GM12878 (cell line): ENCODE measurements at regions not wholly inside any gene's neighbourhood (a gene's known extent, or its start where the extent isn't known, plus 50 kb on each side); places are given as distances from the start of the nearest gene placed in this dataset.

Source experiments
- ATAC-seq: fragments of 200-7000 bp; cut with Tn5 transposase; 3 replicates; pipeline ENCODE4 v1.9.1; 2020; ENCODE audit warnings: mild to moderate bottlenecking, moderate library complexity
- BruUV-seq: library from RNA; stranded (reverse); fragments of 400-500 nt; replicated peaks from 2 replicates; lab custom pipeline; 2021; lab: Mats Ljungman, UMichigan
- CTCF ChIA-PET: fragments of 300-600 bp; sonication (Branson Sonifier 250); formaldehyde crosslinking; extraction: SDS; loops from one replicate; lab custom pipeline; 2021; ENCODE audit warnings: inconsistent platforms; lab: Yijun Ruan, JAX
- POLR2A ChIA-PET: fragments of 350-600 bp; formaldehyde crosslinking; extraction: SDS; loops from one replicate; lab custom pipeline; 2021; ENCODE audit warnings: inconsistent platforms; lab: Charles Lee
- RAD21 ChIA-PET: fragments of 300-600 bp; sonication (Branson Sonifier 250); formaldehyde crosslinking; loops from one replicate; lab custom pipeline; 2023; ENCODE audit warnings: antibody characterized with exemption; ENCODE audit not compliant: unreplicated experiment; lab: Charles Lee
- SMC1A ChIA-PET: fragments of 300-600 bp; sonication (Branson Sonifier 250); formaldehyde crosslinking; loops from one replicate; lab custom pipeline; 2023; ENCODE audit not compliant: unreplicated experiment, uncharacterized antibody; lab: Charles Lee
- DNase-seq: peaks from one replicate; pipeline ENCODE4 v3.0.0-alpha.2; 2011; ENCODE audit warnings: low read depth, low spot score
- FAIRE-seq: peaks from 3 replicates; lab custom pipeline; 2011; peaks lifted over from hg19 to GRCh38; lab: Jason Lieb, UNC
- H2AFZ ChIP-seq: 2 replicates; pipeline ENCODE4 v1.6.0; 2011; ENCODE audit warnings: low read depth, low read length, control low read depth; ENCODE audit not compliant: control insufficient read depth
- H3K27ac ChIP-seq: 2 replicates; pipeline ENCODE4 v1.5.1; 2011; ENCODE audit warnings: control low read depth; ENCODE audit not compliant: control insufficient read depth, insufficient read depth
- H3K27me3 ChIP-seq, 2 experiments: replicated peaks in 1 of 2; 2 replicates each; pipeline versions ENCODE4 v1.6.0 to v1.6.1; 2011; ENCODE audit warnings: low read length in 1 of 2; ENCODE audit not compliant: control insufficient read depth in 2 of 2, insufficient read depth in 2 of 2
- H3K36me3 ChIP-seq, 2 experiments: 2 replicates each; pipeline ENCODE4 v1.5.1; 2011; ENCODE audit warnings: low read length in 1 of 2; ENCODE audit not compliant: control insufficient read depth in 2 of 2, insufficient read depth in 2 of 2
- H3K4me1 ChIP-seq: 2 replicates; pipeline ENCODE4 v1.6.1; 2011; ENCODE audit warnings: mild to moderate bottlenecking, low read length, moderate library complexity, mixed read lengths; ENCODE audit not compliant: control insufficient read depth, insufficient read depth
- H3K4me2 ChIP-seq: 2 replicates; pipeline ENCODE4 v1.6.0; 2011; ENCODE audit warnings: control low read depth; ENCODE audit not compliant: control insufficient read depth, insufficient read depth
- H3K4me3 ChIP-seq: fragments of 200-600 bp; sonication (generic); 2 replicates; pipeline ENCODE4 v1.5.1; 2016
- H3K79me2 ChIP-seq: 2 replicates; pipeline ENCODE4 v1.6.0; 2011; ENCODE audit warnings: low read length; ENCODE audit not compliant: control insufficient read depth, insufficient read depth
- H3K9ac ChIP-seq: 2 replicates; pipeline ENCODE4 v1.8.0; 2011; ENCODE audit warnings: low read length, control low read depth, mixed read lengths; ENCODE audit not compliant: control insufficient read depth, insufficient read depth
- H3K9me3 ChIP-seq: replicated peaks from 3 replicates; pipeline ENCODE4 v1.5.1; 2011; ENCODE audit warnings: mild to moderate bottlenecking, low read length; ENCODE audit not compliant: control insufficient read depth, insufficient read depth
- H4K20me1 ChIP-seq: 2 replicates; pipeline ENCODE4 v1.6.0; 2011; ENCODE audit not compliant: control insufficient read depth, insufficient read depth
- ATF3 ChIP-seq: IDR thresholded peaks from 2 replicates; pipeline ENCODE4 v1.6.1; 2011; ENCODE audit warnings: low read depth, mild to moderate bottlenecking, low read length, moderate library complexity, borderline replicate concordance; ENCODE audit errors: extremely low read depth
- CHD4 ChIP-seq: fragments of 200-600 bp; sonication (generic); IDR thresholded peaks from 2 replicates; pipeline ENCODE4 v1.6.1; 2016; ENCODE audit warnings: mild to moderate bottlenecking
- EP300 ChIP-seq, 2 experiments: fragments of 150-350 bp in 1 of 2; IDR thresholded peaks; 2 replicates each; pipeline ENCODE4 v1.6.1; 2011 to 2012; ENCODE audit warnings: low read depth in 2 of 2, low read length in 2 of 2, borderline replicate concordance in 1 of 2, improper control_type of control experiment in 1 of 2, inconsistent platforms in 1 of 2; ENCODE audit not compliant: control insufficient read depth in 1 of 2
- EZH2 ChIP-seq: IDR thresholded peaks from 2 replicates; pipeline ENCODE4 v1.6.1; 2012; ENCODE audit warnings: low read depth, mild to moderate bottlenecking, control low read depth, inconsistent platforms, low read length, borderline replicate concordance; ENCODE audit not compliant: control insufficient read depth
- FOXK2 ChIP-seq: fragments of 450-650 bp; IDR thresholded peaks from 2 replicates; pipeline ENCODE4 v1.6.1; 2017; ENCODE audit warnings: mild to moderate bottlenecking, moderate library complexity
- MTA2 ChIP-seq: fragments of 450-650 bp; IDR thresholded peaks from 2 replicates; pipeline ENCODE4 v1.6.1; 2016; ENCODE audit warnings: low read depth, mild to moderate bottlenecking, moderate library complexity
- NFYB ChIP-seq: IDR thresholded peaks from 2 replicates; pipeline ENCODE4 v1.6.1; 2011; ENCODE audit warnings: low read depth, mild to moderate bottlenecking, low read length, improper control_type of control experiment, moderate library complexity; ENCODE audit not compliant: insufficient read depth
- SP1 ChIP-seq: IDR thresholded peaks from one replicate; pipeline ENCODE4 v1.6.1; 2011; ENCODE audit warnings: low read depth, low read length
- SUPT20H ChIP-seq: IDR thresholded peaks from 2 replicates; pipeline ENCODE4 v1.6.1; 2011; ENCODE audit warnings: low read depth, mild to moderate bottlenecking, low read length, moderate library complexity, borderline replicate concordance; ENCODE audit not compliant: control insufficient read depth
- TAF1 ChIP-seq: IDR thresholded peaks from 2 replicates; pipeline ENCODE4 v1.6.1; 2011; ENCODE audit warnings: mild to moderate bottlenecking, low read depth, low read length, borderline replicate concordance
- ZBED1 ChIP-seq: IDR thresholded peaks from 2 replicates; pipeline ENCODE4 v1.6.1; 2016; ENCODE audit warnings: borderline replicate concordance
- ZNF592 ChIP-seq: fragments of 450-650 bp; IDR thresholded peaks from 2 replicates; pipeline ENCODE4 v1.6.1; 2017; ENCODE audit warnings: mild to moderate bottlenecking, moderate library complexity
- WGBS: methylation state at CpG from one replicate; pipeline ENCODE4 v1.1.6; 2016; ENCODE audit warnings: low lambda C conversion rate; ENCODE audit not compliant: insufficient replicate concordance, insufficient coverage; ENCODE audit errors: missing lambda C conversion rate; 5-methylcytosine and 5-hydroxymethylcytosine counted together
- in situ Hi-C: fragments of 300-500 bp; cut with MboI; formaldehyde crosslinking; loops from 9 replicates; pipeline ENCODE4 v1.14.3; 2018; ENCODE audit warnings: mixed read lengths
- intact Hi-C: fragments of 100-400 bp; cut with micrococcal nuclease; formaldehyde crosslinking; loops from one replicate; pipeline ENCODE4 v1.14.2; 2022; ENCODE audit not compliant: unreplicated experiment
- TF ChIP-seq, protein P1 (sequence below): IDR thresholded peaks from 2 replicates; pipeline ENCODE4 v1.6.1; 2012; ENCODE audit warnings: low read depth, low read length, improper control_type of control experiment
- TF ChIP-seq, protein P2 (sequence below): fragments of 150-350 bp; IDR thresholded peaks from 2 replicates; pipeline ENCODE4 v1.6.1; 2014; ENCODE audit warnings: mild to moderate bottlenecking, low read depth, low read length

DNA sequence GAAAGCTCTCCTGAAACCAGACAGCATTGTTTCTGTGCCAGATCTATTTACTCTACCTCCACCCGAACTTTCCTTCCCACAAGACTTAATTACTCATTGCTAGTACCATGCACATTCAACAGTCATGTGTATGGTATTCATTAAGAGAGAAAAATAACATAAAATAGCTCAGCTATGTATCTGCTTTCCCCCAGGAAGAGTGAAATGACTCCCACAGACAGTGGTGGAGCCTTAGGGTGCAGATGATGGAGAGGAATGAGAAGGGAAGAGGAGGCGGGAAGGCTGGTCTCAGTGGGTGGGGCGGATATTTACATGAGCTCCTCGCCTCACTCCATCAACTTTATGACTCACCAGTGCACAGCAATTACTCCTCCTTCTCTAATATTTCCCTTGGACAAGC is 724.5 kb downstream of the EPHA4 start:
- FAIRE-seq (no peak), DNase-seq (no peak), ATAC-seq (peak; percentile 38)
- Histone ChIP-seq H3K9ac (no peak overlapping the region), H3K9me3 (no peaks in the 10 kb centered on the region), H3K27ac (no peak overlapping the region), H2AFZ (no peak overlapping the region), H3K36me3 (no peaks in the 10 kb centered on the region), H3K27me3 (no peaks in the 10 kb centered on the region; a peak in 1 of 4 replicates), H3K4me2 (no peak overlapping the region), H4K20me1 (no peaks in the 10 kb centered on the region), H3K79me2 (no peaks in the 10 kb centered on the region), H3K4me1 (no peaks in the 10 kb centered on the region), H3K4me3 (no peak overlapping the region)
- 19% methylated on average over 4 of the region's 4 CpGs for WGBS
- ChIA-PET RAD21 (no interaction called here), CTCF (no interaction called here), POLR2A (no interaction called here), SMC1A (interaction anchor here (0.7 kb wide), 1 partner anchor 481 kb away, joined by 3 read pairs; no protein-coding TSS in a partner anchor)
- in situ Hi-C loops, result no loop called here
- intact Hi-C loops, result no loop called here
- TF ChIP-seq TAF1 (no peak), ZNF592 (no peak), NFYB (no peak), FOXK2 (no peak), MTA2 (no peak), SP1 (no peak), ATF3 (no peak), SUPT20H (no peak), EZH2 (no peak), CHD4 (no peak), EP300 (IDR thresholded peaks at IDR 0.05; ENCODE audit: borderline replicate concordance in 1 of 2, control insufficient read depth in 1 of 2, low read depth in 2 of 2, low read length in 2 of 2) (no peak), ZBED1 (no peak)
- TF ChIP-seq, protein P1, sequence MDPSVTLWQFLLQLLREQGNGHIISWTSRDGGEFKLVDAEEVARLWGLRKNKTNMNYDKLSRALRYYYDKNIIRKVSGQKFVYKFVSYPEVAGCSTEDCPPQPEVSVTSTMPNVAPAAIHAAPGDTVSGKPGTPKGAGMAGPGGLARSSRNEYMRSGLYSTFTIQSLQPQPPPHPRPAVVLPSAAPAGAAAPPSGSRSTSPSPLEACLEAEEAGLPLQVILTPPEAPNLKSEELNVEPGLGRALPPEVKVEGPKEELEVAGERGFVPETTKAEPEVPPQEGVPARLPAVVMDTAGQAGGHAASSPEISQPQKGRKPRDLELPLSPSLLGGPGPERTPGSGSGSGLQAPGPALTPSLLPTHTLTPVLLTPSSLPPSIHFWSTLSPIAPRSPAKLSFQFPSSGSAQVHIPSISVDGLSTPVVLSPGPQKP, result no peak
- TF ChIP-seq, protein P2, sequence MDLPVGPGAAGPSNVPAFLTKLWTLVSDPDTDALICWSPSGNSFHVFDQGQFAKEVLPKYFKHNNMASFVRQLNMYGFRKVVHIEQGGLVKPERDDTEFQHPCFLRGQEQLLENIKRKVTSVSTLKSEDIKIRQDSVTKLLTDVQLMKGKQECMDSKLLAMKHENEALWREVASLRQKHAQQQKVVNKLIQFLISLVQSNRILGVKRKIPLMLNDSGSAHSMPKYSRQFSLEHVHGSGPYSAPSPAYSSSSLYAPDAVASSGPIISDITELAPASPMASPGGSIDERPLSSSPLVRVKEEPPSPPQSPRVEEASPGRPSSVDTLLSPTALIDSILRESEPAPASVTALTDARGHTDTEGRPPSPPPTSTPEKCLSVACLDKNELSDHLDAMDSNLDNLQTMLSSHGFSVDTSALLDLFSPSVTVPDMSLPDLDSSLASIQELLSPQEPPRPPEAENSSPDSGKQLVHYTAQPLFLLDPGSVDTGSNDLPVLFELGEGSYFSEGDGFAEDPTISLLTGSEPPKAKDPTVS, result no peak
- no TSS peak for BruUV-seq
